Loucy (cell line): ENCODE measurements at regions not wholly inside any gene's neighbourhood (a gene's known extent, or its start where the extent isn't known, plus 50 kb on each side); places are given as distances from the start of the nearest gene placed in this dataset.

Experiments used
- CTCF ChIP-seq: fragments of 200-600 bp; sonication (generic); conservative IDR thresholded peaks from 2 replicates; pipeline ENCODE4 v1.5.1; 2014; ENCODE audit warnings: mild to moderate bottlenecking, antibody characterized with exemption, low read length
- EZH2phosphoT487 ChIP-seq: fragments of 200-600 bp; IDR thresholded peaks from 2 replicates; pipeline ENCODE4 v1.6.1; 2018; ENCODE audit warnings: antibody characterized with exemption, mild to moderate bottlenecking, moderate library complexity, borderline replicate concordance

GRCh38 chr18:70491734-70492348 is 203.0 kb downstream of the SOCS6 start:
- TF ChIP-seq CTCF: peak; percentile 87
- TF ChIP-seq EZH2phosphoT487: no peak
